Activated naive CD4-positive, alpha-beta T cell treated with anti-CD3 and anti-CD28 coated beads for 36 hours (primary cell): ENCODE measurements at regions not wholly inside any gene's neighbourhood (a gene's known extent, or its start where the extent isn't known, plus 50 kb on each side); places are given as distances from the start of the nearest gene placed in this dataset.

Experiments
- CTCF ChIA-PET: fragments of 350-600 bp; sonication (Branson Sonifier 250); formaldehyde crosslinking; loops from one replicate; lab custom pipeline; 2021; ENCODE audit warnings: antibody characterized with exemption; lab: Charles Lee
- DNase-seq: peaks from one replicate; pipeline ENCODE4 v3.0.0-alpha.2; 2020
- H3K27ac Mint-ChIP-seq: one replicate; pipeline ENCODE4 v1.8.0; 2021; ENCODE audit warnings: mild to moderate bottlenecking, mixed read lengths
- H3K27me3 Mint-ChIP-seq: one replicate; pipeline ENCODE4 v1.8.0; 2021; ENCODE audit warnings: low read depth, mixed read lengths
- H3K36me3 Mint-ChIP-seq: one replicate; pipeline ENCODE4 v1.8.0; 2021; ENCODE audit warnings: low read depth, mixed read lengths
- H3K4me1 Mint-ChIP-seq: one replicate; pipeline ENCODE4 v1.8.0; 2021; ENCODE audit warnings: low read depth, mixed read lengths
- H3K4me3 Mint-ChIP-seq: one replicate; pipeline ENCODE4 v1.8.0; 2021; ENCODE audit warnings: mild to moderate bottlenecking, moderate library complexity, mixed read lengths
- H3K9me3 Mint-ChIP-seq: one replicate; pipeline ENCODE4 v1.8.0; 2021; ENCODE audit warnings: mixed read lengths
- intact Hi-C: fragments of 100-400 bp; cut with micrococcal nuclease; formaldehyde crosslinking; loops from one replicate; pipeline ENCODE4 v1.15.1; 2023

DNA sequence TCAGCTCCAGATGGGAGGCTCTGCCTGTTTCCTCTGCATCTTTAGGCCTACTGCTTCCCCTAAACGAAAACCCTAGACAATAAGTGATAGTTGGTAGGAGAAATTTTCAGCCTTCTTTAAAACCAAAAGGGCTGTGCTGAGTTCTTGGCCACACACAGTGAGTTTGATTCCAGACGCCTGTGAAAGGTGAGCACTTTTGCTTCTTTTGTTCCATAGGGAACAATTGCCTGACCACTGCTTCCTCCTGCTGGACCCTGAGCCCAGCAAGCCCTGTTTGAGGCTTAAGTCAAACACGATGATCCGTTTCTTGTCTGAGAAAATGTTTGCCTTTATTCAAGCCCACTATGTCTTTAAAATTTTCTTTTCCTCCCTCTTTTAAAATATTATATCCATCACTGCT, 493.9 kb downstream of the ZIC1 start:
- no peaks in the 10 kb centered on the region for H3K4me1 Mint-ChIP-seq
- intact Hi-C loops = no loop called here

DNA sequence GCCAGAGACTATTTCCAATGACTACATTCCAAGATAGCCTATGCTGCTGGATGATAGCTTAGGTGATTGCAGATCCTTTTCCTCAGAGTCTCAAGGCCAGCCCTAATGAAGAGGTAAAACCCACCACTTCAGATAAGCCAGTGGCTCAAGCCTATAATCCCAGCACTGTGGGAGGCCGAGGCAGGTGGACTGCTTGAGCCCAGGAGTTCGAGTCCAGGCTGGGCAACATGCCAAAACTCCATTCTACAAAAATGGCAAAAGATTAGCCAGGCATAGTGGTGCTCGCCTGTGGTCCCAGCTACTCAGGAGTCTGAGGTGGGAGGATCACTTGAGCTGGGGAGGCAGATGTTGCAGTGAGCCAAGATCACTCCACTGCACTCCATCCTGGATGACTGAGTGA, 495.3 kb downstream of the ZIC1 start:
- CTCF ChIA-PET = no interaction called here
- Mint-ChIP-seq H3K4me3 (no peak overlapping the region), H3K27ac (no peak overlapping the region), H3K4me1 (no peaks in the 10 kb centered on the region), H3K27me3 (no peaks in the 10 kb centered on the region), H3K9me3 (peaks cover 1% of the 10 kb centered on the region), H3K36me3 (no peaks in the 10 kb centered on the region)
- intact Hi-C loops = no loop called here
- DNase-seq = no peak

More for the DNA sequence above, 493.9 kb downstream of the ZIC1 start:
- no peak overlapping the region for H3K27ac Mint-ChIP-seq
- no peak for DNase-seq
- H3K4me3 Mint-ChIP-seq = no peak overlapping the region
- no peaks in the 10 kb centered on the region for H3K27me3 Mint-ChIP-seq
- H3K9me3 Mint-ChIP-seq = peaks cover 1% of the 10 kb centered on the region
- H3K36me3 Mint-ChIP-seq = no peaks in the 10 kb centered on the region
- CTCF ChIA-PET = no interaction called here

DNA sequence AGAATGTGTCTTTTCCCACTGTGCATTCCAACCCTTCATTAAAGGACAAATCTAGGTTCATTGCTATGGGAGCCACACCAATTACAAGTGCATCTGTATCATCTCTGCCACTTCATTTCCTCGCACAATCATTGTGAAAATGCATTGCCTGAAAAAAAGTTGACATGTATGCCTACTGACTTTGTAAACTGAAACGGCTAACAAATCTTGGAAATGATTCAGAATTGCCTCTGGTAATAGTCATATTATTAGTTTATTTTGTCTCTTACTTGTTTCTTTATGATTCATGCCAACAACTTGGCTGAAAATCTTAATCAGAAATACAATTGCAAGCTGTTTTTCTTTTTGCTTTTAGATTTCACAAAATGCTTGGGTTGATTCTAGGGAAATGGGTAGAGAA, 497.1 kb downstream of the ZIC1 start:
- Mint-ChIP-seq H3K4me1 (no peaks in the 10 kb centered on the region), H3K4me3 (no peak overlapping the region), H3K36me3 (no peaks in the 10 kb centered on the region), H3K27me3 (no peaks in the 10 kb centered on the region), H3K9me3 (peaks cover 1% of the 10 kb centered on the region), H3K27ac (no peak overlapping the region)
- intact Hi-C loops = no loop called here
- CTCF ChIA-PET = no interaction called here
- DNase-seq = no peak

DNA sequence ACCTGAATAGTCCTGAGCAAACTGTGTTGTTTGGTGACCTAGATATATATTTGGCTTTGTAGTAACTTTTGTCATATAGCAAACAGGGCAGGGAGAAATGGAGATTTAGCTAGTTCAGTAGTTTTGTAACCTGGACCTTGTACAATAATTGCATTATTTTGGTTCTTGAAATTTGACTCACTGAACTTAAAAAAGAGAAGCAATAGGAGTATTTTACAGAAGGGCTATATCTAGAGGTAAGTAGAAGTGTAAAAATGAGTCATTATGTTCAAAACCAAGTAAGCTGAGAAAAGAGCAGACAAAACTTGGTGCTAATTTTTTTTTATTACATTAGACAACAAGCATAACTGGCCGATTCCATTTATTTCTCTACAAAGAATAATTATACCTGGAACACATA, 505.4 kb downstream of the ZIC1 start:
- intact Hi-C loops = no loop called here
- H3K27me3 Mint-ChIP-seq = no peaks in the 10 kb centered on the region
- H3K36me3 Mint-ChIP-seq = no peaks in the 10 kb centered on the region
- no peak overlapping the region for H3K4me3 Mint-ChIP-seq
- no peak for DNase-seq
- H3K4me1 Mint-ChIP-seq = no peaks in the 10 kb centered on the region
- H3K27ac Mint-ChIP-seq = no peak overlapping the region
- no peaks in the 10 kb centered on the region for H3K9me3 Mint-ChIP-seq
- CTCF ChIA-PET = no interaction called here

DNA sequence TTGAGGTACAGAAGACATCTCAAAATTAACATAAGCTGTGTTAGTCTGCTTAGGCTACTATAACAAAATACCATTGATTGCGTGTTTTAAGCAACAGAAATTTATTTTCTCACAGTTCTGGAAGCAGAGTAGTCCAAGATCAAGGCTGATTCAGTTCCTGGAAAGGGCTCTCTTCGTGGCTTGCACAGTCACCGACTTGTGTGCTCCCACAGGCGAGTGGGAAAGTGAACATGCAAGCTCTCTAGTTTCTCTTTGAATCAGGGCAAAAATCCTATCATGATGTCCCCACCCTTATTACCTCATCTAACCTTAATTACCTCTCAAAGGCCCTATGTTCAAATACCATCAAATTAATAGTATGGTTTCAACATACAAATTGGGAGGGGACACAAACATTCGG, 505.9 kb downstream of the ZIC1 start:
- no peak overlapping the region for H3K4me3 Mint-ChIP-seq
- DNase-seq = no peak
- H3K27ac Mint-ChIP-seq = no peak overlapping the region
- intact Hi-C loops = no loop called here
- H3K27me3 Mint-ChIP-seq = no peaks in the 10 kb centered on the region
- H3K4me1 Mint-ChIP-seq = no peaks in the 10 kb centered on the region
- no peaks in the 10 kb centered on the region for H3K9me3 Mint-ChIP-seq
- no peaks in the 10 kb centered on the region for H3K36me3 Mint-ChIP-seq
- CTCF ChIA-PET = no interaction called here

DNA sequence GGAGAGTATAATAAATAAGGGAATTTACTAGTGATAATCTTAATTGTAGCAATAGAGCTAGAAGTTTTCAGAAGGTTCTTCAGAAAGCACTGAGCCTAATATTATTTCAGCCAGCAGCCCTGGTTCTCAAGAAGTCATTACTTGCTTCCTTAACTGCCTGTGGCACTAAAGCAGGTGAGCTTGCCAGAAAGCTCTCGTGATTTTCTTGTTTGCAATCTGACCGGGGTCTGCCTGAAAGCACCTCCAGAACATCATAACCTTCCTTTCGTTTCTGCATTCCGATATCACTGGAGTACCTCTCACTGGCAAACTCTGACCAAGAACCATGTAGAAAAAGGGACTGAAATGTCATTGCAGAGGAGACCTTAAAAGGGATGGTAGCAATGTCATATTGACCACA, 510.3 kb downstream of the ZIC1 start:
- Mint-ChIP-seq H3K27ac (no peak overlapping the region), H3K27me3 (no peaks in the 10 kb centered on the region), H3K4me3 (no peak overlapping the region), H3K36me3 (no peaks in the 10 kb centered on the region), H3K4me1 (no peaks in the 10 kb centered on the region), H3K9me3 (no peaks in the 10 kb centered on the region)
- CTCF ChIA-PET = no interaction called here
- intact Hi-C loops = no loop called here
- DNase-seq = no peak

DNA sequence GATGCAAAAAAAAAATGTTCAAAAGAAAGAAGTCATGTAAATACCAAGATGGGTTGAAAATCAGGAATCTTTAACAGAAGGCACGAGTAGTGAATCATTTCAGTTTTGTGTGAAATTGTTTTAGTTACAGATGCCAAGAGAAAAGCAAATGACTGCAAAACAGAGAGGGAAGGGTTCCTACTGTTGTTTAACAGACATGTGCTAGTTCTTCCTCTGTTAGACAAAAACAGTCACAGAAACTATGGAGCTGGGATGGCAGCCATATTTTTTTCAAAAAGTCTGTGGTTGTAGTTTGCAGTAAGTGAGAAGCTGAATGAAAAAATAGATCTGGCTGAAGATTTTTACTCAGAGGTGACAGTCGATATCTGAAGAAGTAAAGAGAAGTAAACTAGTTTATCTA, 511.9 kb downstream of the ZIC1 start:
- DNase-seq = no peak
- Mint-ChIP-seq H3K27me3 (no peaks in the 10 kb centered on the region), H3K36me3 (no peaks in the 10 kb centered on the region), H3K9me3 (no peaks in the 10 kb centered on the region), H3K4me1 (no peaks in the 10 kb centered on the region), H3K4me3 (no peak overlapping the region), H3K27ac (no peak overlapping the region)
- CTCF ChIA-PET = interaction anchor here (0.7 kb wide), 1 partner anchor 208 kb away, joined by 6 read pairs; no protein-coding TSS in a partner anchor
- intact Hi-C loops = no loop called here

DNA sequence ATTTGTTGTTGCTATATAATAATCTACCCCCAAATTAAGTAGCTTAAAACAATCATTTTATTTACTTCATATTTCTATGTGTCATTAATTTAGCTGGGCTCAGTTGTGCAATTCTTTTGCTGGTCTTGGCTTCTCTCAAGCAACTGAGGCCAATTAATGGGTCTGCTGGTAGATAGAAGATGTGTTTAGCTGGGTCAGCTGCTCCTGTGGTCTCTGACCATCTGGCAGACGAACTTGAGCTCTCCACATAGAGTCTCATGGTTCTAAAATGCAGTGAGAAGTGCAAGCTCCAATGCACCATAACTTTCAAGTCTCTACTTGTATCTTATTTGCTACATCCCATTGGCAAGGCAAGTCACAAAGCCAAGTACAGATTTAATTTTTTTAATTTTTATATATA, 515.6 kb downstream of the ZIC1 start:
- CTCF ChIA-PET = no interaction called here
- Mint-ChIP-seq H3K9me3 (no peaks in the 10 kb centered on the region), H3K27ac (no peak overlapping the region), H3K36me3 (no peaks in the 10 kb centered on the region), H3K27me3 (no peaks in the 10 kb centered on the region), H3K4me1 (no peaks in the 10 kb centered on the region), H3K4me3 (no peak overlapping the region)
- DNase-seq = no peak
- intact Hi-C loops = no loop called here

DNA sequence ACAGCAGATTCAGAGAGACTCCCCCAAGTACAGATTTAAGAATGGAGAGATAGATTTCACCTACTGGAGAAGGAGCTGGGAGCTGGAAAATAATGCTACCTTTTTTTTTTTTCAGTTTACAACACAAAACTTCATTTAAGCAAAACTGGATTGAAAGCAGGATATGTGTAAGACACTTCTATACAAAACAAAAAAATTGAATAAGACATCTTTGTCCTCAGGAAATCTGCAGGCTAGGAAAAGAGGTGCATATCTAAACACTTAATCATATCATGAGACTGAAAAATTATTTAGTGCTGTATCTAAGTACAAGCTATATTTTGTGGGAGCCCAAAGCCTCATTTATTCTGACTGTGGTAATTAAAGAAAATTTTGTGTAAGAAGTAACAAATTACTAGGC, 516.1 kb downstream of the ZIC1 start:
- Mint-ChIP-seq H3K36me3 (no peaks in the 10 kb centered on the region), H3K4me1 (no peaks in the 10 kb centered on the region), H3K27me3 (no peaks in the 10 kb centered on the region), H3K27ac (no peak overlapping the region), H3K9me3 (no peaks in the 10 kb centered on the region), H3K4me3 (no peak overlapping the region)
- intact Hi-C loops = no loop called here
- DNase-seq = no peak
- CTCF ChIA-PET = no interaction called here

DNA sequence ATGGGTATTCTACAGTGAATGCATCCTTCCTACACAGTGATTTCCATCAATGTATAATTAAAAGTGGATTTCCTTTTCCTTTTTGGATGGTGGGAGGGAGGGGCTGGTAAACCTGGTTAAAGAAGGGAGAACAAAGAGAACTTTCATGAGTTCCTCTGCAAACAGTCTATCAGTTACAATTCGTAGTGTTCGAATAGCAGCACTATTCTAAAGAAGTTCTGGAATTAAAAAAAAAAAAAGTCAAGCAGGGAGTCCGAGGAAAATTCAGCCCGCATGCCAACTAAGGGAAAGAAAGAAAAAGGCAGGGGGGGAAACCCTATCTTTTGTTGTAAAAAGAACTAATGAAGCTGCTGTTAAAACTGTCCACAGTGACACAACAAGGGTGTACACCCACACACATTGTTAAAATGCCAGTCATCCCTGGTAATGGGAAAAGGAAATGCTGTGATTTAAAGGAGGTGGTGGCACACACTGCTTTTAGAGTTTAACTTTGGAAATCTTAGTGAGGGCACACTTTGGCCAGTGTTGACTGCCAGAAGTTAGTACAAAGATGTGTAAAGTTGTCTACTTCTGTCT, 521.2 kb downstream of the ZIC1 start:
- no peak overlapping the region for H3K27ac Mint-ChIP-seq
- no peaks in the 10 kb centered on the region for H3K4me1 Mint-ChIP-seq
- no peaks in the 10 kb centered on the region for H3K9me3 Mint-ChIP-seq
- CTCF ChIA-PET = interaction anchor here (0.6 kb wide), 1 partner anchor 25 kb away, joined by 3 read pairs; no protein-coding TSS in a partner anchor
- no peak for DNase-seq
- intact Hi-C loops = no loop called here
- H3K27me3 Mint-ChIP-seq = no peaks in the 10 kb centered on the region
- no peak overlapping the region for H3K4me3 Mint-ChIP-seq
- H3K36me3 Mint-ChIP-seq = no peaks in the 10 kb centered on the region

DNA sequence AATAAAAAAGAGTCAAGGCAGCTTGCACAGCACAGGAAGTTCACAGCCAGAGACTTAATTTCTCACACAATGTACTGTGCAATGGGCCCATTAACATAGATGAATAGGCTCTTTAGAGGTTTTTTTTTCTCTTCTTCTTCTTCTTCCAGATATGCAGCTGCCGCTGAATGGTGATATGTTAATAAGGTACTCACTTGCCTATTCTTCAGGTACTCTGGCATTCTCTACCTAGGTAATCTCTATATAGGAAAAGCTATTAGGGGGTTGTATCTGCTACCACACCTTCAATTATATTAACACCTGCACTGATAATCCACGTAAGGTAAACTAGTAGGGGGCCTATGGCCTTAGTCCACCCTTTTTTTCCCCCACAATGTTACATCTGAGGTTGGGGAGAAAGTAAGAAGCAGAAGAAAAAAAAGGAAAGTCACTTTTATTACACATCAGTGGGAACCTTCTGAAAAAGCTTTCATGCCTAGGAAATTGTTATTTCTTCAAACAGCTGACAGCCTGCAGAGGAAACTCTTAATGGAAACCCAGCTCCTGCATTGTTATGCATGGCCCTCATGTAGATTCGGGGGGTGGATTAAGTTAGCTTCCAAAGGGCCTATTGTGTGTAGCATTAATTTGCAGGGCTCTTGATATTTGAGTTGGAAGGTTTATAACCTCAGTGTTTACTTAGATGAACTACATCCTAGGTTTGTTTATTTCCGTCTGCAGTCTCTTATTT, 525.5 kb downstream of the ZIC1 start:
- H3K36me3 Mint-ChIP-seq = no peaks in the 10 kb centered on the region
- intact Hi-C loops = no loop called here
- H3K27me3 Mint-ChIP-seq = no peaks in the 10 kb centered on the region
- H3K4me3 Mint-ChIP-seq = no peak overlapping the region
- CTCF ChIA-PET = interaction anchor here (0.6 kb wide), 1 partner anchor 732 kb away, joined by 5 read pairs; no protein-coding TSS in a partner anchor
- no peak overlapping the region for H3K27ac Mint-ChIP-seq
- H3K4me1 Mint-ChIP-seq = no peaks in the 10 kb centered on the region
- peaks cover 2% of the 10 kb centered on the region for H3K9me3 Mint-ChIP-seq
- no peak for DNase-seq

DNA sequence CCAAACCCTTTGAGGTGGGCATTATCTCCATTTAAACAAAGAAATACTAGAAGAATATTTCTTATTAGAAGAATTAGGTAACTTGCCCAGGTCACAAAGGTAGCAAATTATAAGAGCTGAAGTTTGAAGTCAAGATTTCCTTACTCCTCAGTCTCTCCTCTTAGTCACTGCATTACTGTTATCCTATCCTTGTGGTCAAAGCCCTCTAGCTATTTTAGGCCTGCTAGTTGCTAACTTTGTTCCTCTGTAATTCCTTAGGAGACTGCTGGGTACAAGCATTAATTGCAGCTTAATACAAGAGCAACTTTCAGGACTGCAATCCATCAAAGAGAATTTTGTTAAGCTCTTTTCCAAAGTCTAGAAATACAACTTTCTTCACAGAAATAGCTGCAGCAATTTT, 528.2 kb downstream of the ZIC1 start:
- CTCF ChIA-PET = no interaction called here
- intact Hi-C loops = no loop called here
- Mint-ChIP-seq H3K9me3 (peaks cover 2% of the 10 kb centered on the region), H3K4me3 (no peak overlapping the region), H3K27ac (no peak overlapping the region), H3K27me3 (no peaks in the 10 kb centered on the region), H3K4me1 (no peaks in the 10 kb centered on the region), H3K36me3 (no peaks in the 10 kb centered on the region)
- no peak for DNase-seq

DNA sequence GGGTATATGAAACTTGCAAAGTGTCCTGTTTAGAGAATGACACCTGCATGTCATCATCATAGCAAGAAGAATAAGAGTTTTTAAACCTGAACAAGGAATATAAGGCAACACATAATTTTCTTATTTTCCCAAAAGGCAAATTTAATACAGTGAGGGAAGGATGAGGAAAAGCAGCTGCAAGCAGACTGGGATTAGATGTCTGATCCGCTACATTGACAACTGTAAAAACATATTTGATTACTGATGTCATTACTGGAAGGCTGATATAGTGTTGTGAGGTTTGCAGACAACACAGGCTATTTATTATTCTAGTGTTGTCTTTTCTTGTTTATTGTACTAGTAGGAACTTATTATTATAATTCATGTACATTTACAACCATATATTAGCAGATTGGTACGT, 528.7 kb downstream of the ZIC1 start:
- H3K4me3 Mint-ChIP-seq = no peak overlapping the region
- CTCF ChIA-PET = no interaction called here

More for the DNA sequence above, 528.7 kb downstream of the ZIC1 start:
- Mint-ChIP-seq H3K36me3 (no peaks in the 10 kb centered on the region), H3K27ac (no peak overlapping the region), H3K9me3 (peaks cover 2% of the 10 kb centered on the region), H3K4me1 (no peaks in the 10 kb centered on the region), H3K27me3 (no peaks in the 10 kb centered on the region)
- DNase-seq = no peak
- intact Hi-C loops = no loop called here
